NCI-H2196 (cell line): ENCODE measurements at regions not wholly inside any gene's neighbourhood (a gene's known extent, or its start where the extent isn't known, plus 50 kb on each side); places are given as distances from the start of the nearest gene placed in this dataset.
"Not testable (repeated sequence)": the region's sequence is repeated elsewhere in the genome, so short reads cannot be mapped to it uniquely, and the experiment has no call there.

Experiments used
- DNase-seq: peaks from one replicate; lab custom pipeline; 2025; ENCODE audit not compliant: unreplicated experiment; lab: John Stamatoyannopoulos, UW

DNA sequence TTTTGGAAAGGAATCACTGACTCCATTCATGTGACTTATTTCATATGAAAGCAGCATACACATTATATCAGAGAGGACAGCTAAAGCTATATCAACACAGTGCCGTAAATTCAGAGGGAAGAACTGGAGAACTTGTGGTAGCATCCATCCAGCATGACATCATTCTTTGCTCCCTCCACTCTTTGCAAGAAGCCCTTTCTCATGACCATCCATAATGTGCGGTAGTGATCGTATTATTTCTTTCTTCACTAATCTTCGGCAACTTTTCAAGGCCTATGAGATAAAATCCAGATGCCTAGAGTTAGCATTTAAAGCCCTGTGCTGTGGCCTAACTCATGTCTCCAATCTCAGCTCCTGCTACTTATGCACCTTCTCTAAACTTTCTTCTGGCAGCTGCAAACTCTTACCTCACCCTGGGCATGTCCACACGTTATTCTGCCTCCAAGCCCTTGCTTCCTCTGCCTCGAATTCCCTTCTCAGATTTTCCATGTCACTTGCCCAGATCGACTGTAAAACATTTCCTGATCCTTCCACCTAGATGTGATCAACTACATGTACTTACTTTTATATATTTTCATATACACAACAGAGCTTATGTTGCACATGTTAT is 307.3 kb upstream of the SGCD start:
- no peak for DNase-seq

DNA sequence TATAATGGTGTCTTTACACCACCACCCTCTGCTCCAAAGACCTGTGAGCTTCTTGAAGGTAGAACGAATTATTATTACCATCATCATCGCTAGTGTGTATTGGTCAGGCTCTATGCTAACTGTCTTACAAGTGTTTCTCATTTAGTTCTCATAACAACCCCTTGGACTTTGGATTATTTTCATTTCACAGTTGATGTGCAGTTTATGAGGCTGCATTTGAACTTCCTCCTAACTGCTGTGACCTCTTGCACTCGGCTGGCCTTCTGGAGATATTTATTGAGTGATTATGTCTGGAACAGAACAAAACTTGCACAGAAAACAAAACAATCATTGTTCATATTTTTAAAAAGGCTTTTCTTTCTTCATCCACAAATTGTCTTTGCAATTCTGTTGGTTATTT is 306.3 kb upstream of the SGCD start:
- no peak for DNase-seq

DNA sequence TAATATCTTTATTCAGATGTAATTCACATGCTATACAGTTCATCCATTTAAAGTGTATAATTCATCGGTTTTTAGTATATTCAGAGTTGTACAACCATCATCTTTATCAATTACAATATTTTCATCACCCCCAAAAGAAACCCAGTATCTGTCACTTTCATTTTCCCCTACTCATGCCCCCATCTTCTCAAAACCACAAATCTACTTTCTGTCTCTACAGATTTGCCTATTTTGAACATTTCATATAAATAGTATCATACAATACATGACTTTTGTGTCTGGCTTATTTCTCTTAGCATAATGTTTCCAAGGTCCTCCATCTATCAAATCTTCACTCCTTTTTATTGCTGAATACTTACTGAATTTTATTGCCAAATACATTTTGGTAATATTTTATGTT is 305.1 kb upstream of the SGCD start:
- DNase-seq = no peak

DNA sequence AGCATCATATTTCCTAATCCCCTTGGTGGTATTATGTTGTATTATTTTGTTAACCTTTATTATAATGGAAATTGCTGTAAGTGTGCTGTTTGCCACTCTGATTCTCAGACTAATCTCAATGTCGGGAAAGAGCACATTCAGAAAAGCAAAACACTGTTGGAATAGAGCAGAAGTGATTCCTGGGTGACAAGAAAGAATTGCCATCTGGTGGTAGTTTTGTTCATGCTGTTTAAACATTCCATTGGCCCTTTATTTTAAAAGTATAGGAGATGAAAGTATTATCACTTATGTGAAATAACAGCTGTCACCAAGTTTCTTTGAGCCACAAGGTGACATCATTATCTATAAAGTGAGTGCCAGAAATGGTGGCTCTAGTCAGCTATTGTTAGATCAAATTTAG is 301.3 kb upstream of the SGCD start:
- DNase-seq = no peak

DNA sequence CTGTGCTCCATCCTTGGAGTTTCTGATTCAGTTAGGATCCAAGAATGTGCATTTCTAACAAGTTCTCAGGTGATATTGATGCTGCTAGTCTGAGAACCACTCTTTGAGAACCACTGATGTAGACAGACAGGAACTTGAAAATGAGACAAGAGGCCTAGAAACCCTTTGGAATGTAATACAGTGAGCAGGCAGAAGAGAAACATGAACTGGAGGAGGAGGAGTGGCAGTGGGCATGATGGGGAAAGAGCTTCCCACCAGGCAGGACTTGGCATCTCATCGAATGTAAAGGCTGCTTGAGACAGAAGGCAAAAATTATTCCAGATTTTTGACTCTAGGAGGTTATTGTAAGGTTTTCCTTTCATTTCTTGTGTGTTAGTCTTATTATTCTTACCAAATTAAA is 295.8 kb upstream of the SGCD start:
- DNase-seq = no peak

DNA sequence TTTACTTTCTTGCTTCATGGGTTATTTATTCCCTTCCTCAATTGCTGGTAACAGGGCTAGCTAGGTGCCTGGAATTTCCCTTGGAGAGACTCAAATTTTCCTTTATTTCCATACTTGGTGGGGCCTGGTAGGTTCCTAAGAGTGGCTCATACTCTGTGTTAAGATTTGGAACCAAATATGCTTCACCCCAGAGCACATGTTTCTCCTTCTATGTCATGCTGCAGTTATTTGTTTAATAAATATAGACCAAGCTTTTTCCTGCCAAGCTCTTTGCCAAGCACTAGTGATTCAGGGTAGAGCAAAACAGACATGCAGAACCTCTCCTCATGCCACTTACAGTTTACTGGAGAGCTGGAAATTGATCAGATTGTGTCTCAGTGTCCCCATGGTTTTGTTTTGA is 290.3 kb upstream of the SGCD start:
- DNase-seq = no peak

DNA sequence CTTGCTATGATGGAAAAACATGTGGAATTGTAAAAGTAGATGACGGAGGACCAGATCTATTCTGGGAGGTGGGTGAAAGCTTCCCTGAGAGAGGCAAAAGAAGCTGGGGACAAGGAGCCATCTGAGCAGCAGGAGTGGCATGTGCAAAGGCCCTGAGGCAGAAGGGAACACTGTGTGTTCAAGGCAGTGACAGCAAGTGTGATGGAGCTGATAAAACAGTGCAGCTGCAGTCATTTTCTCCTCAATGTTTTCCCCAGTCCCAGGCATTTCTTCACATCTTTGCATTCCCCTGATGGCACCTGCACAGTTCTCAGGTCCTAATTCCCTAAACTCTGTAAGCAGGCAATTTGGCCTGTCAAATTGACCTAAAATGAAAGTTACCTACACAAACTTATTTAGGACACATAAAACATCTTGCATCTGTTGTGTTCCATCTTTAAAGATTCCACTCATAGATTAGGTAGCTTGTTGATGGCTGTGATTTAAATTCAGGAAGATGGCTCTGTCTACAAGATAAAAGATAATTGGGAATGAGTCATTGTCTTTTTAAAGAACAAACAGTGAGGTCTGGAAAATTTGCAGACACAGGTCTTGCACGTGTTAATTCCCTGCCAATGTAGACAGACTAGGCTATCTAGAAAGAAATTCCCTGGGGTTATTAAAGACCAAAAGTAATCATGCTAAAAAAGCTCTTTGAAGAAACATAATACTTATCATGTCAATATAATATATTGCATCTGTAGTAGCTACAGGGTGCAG is 289.6 kb upstream of the SGCD start:
- no peak for DNase-seq

DNA sequence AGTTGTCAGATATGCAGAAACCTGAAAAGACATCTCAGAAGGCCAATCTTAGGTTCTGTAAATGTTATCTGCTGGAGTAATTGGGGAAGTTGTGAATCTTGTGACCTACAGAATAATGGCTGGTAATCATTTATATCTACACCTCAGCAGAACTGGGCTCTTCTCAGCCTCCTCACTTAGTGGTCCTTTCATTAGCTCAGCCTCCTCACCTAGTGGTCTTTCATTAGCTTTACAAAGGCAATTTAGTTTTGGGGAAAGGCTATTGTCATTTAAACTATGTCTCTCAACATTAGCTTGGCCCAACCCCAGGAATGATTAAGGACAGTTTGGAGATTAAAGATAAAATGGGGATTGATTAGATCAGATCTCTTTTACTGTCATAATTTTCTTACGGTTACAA is 284.2 kb upstream of the SGCD start:
- DNase-seq = no peak

DNA sequence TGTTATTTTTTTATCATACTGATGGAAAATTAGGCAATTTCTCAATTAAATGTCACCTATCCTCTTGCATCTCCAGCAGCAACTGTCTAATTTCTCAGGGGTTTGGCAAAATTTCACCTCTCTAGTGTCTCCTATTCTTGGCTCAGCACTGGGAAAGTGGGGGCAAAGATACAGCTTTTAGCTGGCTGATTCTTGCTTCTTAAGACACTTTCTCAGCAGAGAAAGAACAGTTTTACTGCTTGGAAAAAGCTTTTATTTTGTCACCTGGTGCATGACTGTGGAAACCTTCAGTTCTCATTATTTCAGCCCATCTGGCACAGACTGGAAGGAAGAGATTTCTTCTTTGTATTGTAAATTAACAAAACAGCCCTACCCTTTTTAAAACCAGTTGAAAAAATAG is 283.6 kb upstream of the SGCD start:
- DNase-seq = no peak

DNA sequence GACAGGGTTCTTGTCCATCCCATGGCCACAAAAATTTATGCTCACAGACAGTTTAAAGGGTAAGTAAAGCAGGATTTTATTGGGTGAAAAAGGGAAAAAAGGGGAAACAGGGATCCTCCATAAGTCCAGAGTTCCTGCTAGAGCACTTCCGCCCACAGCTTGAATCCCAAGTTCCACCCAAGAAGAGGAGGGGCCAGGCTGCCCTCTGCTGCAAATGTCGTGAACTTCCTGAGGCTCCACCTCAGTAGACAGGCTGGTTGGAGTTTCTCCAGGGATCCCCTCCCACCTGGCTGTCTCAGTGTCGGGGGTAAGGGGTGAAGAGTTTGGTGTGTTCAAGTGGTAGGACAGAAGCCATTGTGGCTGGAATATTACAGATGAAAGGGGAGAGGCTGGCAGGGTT is 275.0 kb upstream of the SGCD start:
- no peak for DNase-seq

DNA sequence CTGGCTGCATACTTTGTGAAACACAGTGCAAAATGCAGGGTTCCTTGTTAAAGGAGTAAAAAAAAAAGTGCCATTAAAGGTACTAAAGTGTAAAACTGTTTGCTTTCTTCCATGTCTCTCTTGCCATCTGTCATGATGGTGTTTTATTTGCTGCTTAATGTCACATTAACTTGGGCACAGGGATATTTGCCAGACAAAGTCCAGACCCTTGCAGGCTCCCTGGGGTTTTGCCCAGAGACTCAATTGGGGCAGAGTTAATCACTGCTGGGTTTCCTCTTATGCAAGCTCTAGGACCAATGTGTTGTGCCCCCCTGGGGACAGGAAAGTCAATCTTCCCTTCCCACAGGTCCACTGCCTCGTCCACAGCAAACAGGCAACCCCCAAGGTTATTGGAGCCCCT is 274.3 kb upstream of the SGCD start:
- no peak for DNase-seq

DNA sequence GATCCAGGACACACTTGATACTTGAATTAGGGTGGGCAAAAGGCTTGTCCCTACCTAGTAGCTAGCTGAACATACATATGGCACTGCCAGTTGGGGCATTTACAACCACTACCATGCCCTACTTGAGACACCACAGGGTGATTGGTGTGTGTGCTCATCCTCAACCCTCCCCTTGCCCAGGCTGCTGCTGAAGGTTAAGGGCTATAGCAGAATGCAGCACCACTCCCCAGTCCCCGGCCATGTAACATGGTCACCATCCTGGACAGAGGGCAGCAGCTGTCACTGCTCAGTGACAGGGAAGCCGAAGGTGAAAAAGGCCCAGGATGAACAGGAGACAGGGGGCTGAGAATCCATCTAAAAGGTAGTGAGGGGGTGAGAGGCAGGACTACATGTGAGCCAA is 273.9 kb upstream of the SGCD start:
- DNase-seq = no peak

DNA sequence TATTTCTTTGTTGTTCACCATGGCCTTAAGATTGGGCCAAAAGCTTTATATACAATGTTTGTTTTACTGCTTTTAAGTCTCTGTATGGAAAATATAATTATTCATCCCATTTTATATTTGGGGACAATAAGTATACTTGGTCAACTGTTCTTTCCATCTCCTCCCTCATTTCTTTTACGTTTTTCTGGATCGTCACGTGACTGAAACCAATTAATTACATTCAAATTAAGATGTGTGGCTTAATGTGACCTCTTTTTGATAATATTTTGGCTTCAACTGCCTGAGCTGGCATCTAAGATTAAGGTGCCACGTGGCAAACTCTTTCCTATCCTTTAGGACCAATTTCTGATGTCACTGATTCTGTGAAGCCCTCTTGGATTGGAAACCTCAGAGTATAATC is 250.1 kb upstream of the SGCD start:
- no peak for DNase-seq

DNA sequence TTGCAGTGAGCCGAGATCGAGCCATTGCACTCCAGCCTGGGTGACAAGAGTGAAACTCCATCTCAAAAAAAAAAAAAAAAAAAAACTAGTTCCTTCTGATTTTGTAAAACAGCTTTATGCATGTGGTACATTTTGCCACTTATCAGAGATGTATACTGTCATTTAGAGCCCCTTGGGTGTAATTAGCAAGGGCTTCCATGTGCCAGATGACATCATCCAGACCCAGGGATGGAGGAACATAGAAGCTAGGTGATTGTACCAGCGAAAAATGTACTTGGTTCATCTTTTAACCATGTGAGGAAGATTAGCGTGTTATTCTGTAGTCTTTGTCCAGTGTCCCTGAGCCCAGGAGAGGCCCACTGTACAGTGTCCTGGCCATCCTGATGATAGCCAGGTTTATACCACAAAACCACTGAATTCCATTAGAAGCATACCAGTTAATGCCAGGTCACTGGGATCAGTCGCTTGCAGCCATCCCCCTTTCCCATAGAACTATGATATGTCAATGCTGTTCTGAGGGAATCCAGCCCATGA is 239.3 kb upstream of the SGCD start:
- no peak for DNase-seq

DNA sequence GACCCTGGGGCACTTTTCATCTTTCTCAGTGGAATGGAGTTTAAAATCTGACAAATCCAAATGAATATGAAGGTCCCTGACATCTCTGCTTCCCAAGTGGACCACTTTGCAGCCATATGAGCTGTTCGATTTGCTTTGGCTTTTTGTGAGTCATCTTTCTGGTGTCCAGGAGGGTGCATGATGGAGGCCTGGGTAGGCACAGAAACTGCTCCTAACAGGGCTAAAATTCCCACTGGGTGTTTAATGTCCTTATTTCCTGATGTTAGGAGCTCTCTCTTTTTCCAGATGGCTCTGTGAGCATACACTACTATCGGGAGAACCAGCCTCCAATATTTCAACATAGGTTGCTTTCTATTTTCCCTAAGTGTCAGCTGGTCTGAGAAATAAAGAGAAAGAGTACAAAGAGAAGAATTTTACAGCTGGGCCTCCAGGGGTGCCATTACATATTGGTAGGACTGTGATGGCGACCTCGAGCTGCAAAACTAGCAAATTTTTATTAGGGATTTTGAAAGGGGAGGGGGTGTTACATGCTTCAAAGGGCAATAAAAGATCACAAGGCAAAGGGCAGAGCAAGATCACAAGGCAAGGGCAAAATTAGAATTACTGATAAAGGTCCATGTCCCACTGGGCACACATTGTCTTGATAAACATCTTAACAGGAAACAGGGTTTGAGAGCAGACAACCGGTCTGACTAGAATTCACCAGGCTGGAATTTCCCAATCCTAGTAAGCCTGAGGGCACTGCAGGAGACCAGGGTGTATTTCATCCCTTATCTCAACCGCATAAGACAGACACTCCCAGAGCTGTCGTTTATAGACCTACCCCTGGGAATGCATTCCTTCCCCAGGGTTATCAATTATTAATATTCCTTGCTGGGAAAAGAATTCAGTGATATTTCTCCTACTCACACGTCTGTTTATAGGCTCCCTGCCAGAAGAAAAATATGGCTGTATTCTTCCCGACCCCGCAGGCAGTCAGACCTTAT is 236.7 kb upstream of the SGCD start:
- DNase-seq = not testable (repeated sequence)

DNA sequence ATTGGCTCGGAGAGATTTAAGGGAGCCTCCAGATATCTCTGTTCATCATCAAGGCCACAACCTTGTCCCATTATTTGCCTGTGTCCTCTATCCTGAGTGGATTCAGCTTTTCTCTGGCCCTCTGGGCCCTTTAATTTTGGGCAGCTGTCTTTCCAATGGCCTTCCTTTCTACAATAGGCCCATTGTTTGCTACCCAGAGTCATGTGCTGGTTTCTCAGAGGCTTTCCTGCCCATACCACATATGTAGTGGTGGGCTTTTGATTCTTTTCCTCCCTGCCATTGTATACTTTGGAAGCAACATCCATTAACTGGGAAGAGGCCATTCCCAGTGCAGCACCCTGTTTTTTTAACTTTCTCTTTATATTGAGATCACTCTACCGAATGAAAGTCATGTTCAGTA is 233.9 kb upstream of the SGCD start:
- no peak for DNase-seq

DNA sequence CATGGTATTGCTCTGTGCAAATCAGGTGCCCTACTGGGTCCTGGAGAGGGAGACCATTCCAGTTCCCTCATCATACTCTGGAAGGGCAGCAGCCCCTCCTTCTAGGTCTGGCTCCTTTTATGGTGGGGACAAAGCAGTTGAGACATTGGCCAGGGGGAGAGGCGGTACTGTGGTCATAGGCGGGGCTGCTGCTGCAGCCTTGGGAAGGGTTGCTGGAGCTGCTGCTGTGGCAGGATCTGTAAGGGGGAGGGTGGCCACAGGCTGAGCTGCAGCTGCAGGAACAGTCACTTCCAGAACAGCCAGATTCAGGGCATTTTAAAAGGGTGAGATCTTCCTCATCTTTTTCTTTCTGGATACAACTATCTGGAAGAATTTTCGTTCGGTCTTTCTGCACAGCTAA is 233.0 kb upstream of the SGCD start:
- DNase-seq = no peak

DNA sequence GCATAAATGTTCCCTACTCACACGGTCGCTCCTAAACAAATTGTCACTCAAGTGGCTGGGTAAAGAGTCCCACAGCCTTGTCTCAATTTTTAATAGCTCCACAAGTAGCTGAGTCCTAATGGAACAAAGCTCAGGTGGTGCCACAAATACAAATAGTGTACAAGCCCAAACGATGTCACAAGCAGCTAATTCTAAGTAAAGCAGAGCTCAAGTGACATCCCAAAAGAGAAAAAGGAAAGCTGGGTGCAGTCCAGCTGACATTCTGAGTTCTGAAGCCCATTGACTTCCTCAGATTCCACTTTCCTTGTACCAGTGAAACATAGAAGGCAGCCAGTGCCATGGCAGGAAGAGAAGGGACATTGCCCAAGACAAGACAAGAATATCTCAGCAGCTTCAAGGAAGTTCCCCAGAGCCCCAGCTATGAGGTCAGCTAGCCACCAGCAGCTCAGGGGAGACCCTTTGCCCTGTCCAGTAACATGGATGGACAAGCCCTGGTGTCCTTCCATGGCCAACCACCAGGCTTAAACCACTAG is 231.2 kb upstream of the SGCD start:
- DNase-seq = no peak

DNA sequence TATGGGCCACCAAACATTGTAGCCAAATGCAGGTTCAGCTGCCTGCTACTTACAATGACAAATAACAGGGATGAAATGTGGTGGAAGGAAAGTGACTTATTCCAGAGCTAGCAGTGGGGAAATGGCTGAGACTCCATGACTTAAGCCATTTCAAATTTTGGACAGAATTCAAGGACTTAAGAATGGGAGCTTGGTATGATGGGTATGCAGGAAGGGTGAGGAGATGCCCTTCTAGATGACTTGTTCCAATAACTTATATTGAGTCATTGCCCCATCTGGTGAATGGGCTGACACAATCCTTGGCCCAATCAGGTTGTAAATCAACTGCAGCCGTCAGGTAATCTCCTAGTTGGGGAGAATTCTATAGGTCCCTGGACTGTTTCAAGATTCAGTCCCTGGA is 230.7 kb upstream of the SGCD start:
- DNase-seq = no peak

DNA sequence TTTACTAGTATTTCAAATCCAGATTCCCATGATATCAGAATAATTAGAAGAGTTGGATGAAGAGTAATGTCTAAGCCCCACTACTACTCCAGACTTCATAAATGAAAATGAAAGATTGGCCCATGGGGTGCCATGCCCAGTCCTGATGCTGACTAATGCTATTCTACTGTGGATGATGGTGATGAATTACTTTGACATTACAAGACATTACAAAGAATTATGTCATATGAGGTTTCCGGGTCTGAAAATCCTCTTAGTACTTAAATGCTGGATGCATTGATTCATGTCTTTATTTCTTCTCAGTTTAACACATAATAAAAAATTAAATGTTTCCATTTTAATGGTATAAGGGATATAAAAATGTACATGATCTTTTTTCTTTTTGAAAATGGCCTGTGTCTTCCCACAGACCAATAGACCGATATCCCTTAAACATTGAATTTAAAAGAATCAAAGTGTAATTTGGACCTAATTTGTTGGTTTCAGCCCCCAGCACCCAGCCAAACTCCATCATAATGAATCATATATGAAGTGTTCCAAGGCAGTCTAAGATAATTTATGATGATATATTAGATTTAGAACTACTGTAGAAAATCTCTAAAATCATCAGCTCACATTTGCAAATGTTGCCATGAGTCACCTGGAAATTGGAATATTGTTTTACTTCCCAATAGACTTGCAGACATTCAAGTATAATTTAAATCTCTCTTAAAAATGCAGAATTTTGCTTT is 223.6 kb upstream of the SGCD start:
- DNase-seq = no peak
